H9 (cell line): ENCODE measurements at regions not wholly inside any gene's neighbourhood (a gene's known extent, or its start where the extent isn't known, plus 50 kb on each side); places are given as distances from the start of the nearest gene placed in this dataset.

Source experiments
- DNase-seq: peaks from one replicate; pipeline ENCODE4 v3.0.0-alpha.2; 2017
- H2AFZ ChIP-seq: one replicate; pipeline ENCODE4 v1.6.1; 2013; ENCODE audit warnings: mild to moderate bottlenecking, low read length, control low read depth, moderate library complexity
- H2AK5ac ChIP-seq: 2 replicates; pipeline ENCODE4 v1.6.1; 2013; ENCODE audit warnings: low read length, control low read depth, mixed read lengths; ENCODE audit not compliant: insufficient read length
- H2BK120ac ChIP-seq: one replicate; pipeline ENCODE4 v1.6.1; 2013; ENCODE audit warnings: low read depth, mild to moderate bottlenecking, low read length, control low read depth, inconsistent platforms; ENCODE audit not compliant: poor library complexity, severe bottlenecking
- H2BK12ac ChIP-seq: 2 replicates; pipeline ENCODE4 v1.6.1; 2013; ENCODE audit warnings: low read length, control low read depth, mixed read lengths, low read depth; ENCODE audit not compliant: insufficient read length
- H2BK15ac ChIP-seq: 2 replicates; pipeline ENCODE4 v1.6.1; 2013; ENCODE audit warnings: low read depth, low read length, control low read depth
- H2BK20ac ChIP-seq: one replicate; pipeline ENCODE4 v1.6.1; 2013; ENCODE audit warnings: low read depth, mild to moderate bottlenecking, low read length, control low read depth, inconsistent platforms; ENCODE audit not compliant: poor library complexity, severe bottlenecking
- H2BK5ac ChIP-seq: 2 replicates; pipeline ENCODE4 v1.6.1; 2013; ENCODE audit warnings: low read length, control low read depth, mixed read lengths; ENCODE audit not compliant: insufficient read length
- H3K14ac ChIP-seq: 2 replicates; pipeline ENCODE4 v1.6.1; 2013; ENCODE audit warnings: low read length, control low read depth; ENCODE audit not compliant: insufficient read depth
- H3K18ac ChIP-seq: 2 replicates; pipeline ENCODE4 v1.6.1; 2013; ENCODE audit warnings: low read depth, mild to moderate bottlenecking, mixed read lengths, low read length, control low read depth; ENCODE audit not compliant: insufficient read length
- H3K23ac ChIP-seq: 2 replicates; pipeline ENCODE4 v1.6.1; 2013; ENCODE audit warnings: low read length, control low read depth, mixed read lengths, low read depth; ENCODE audit not compliant: insufficient read length
- H3K23me2 ChIP-seq: 2 replicates; pipeline ENCODE4 v1.6.1; 2013; ENCODE audit warnings: low read depth, mild to moderate bottlenecking, mixed read lengths, low read length, control low read depth; ENCODE audit not compliant: insufficient read length, poor library complexity, severe bottlenecking
- H3K27ac ChIP-seq: 2 replicates; pipeline ENCODE4 v1.5.1; 2013; ENCODE audit warnings: low read length, control low read depth, mixed read lengths, low read depth; ENCODE audit not compliant: insufficient read length
- H3K27me3 ChIP-seq: 2 replicates; pipeline ENCODE4 v1.6.1; 2013; ENCODE audit warnings: low read length, control low read depth, inconsistent platforms; ENCODE audit not compliant: insufficient read depth
- H3K4ac ChIP-seq: 2 replicates; pipeline ENCODE4 v1.6.1; 2013; ENCODE audit warnings: low read depth, mild to moderate bottlenecking, control low read depth, inconsistent platforms, low read length, moderate library complexity
- H3K4me1 ChIP-seq: 2 replicates; pipeline ENCODE4 v1.6.1; 2013; ENCODE audit warnings: low read length, control low read depth, inconsistent platforms; ENCODE audit not compliant: insufficient read depth
- H3K4me2 ChIP-seq: 2 replicates; pipeline ENCODE4 v1.6.1; 2013; ENCODE audit warnings: low read length, control low read depth, mixed read lengths; ENCODE audit not compliant: insufficient read length, insufficient read depth
- H3K56ac ChIP-seq: 2 replicates; pipeline ENCODE4 v1.6.1; 2013; ENCODE audit warnings: low read depth, mild to moderate bottlenecking, mixed read lengths, low read length, control low read depth; ENCODE audit not compliant: insufficient read length
- H3K79me1 ChIP-seq: 2 replicates; pipeline ENCODE4 v1.6.1; 2013; ENCODE audit warnings: low read depth, mild to moderate bottlenecking, moderate library complexity, low read length, control low read depth, inconsistent platforms; ENCODE audit not compliant: insufficient read depth, poor library complexity, severe bottlenecking
- H3K79me2 ChIP-seq: 2 replicates; pipeline ENCODE4 v1.6.1; 2013; ENCODE audit warnings: low read length, control low read depth, inconsistent platforms; ENCODE audit not compliant: insufficient read depth
- H3K9ac ChIP-seq: 2 replicates; pipeline ENCODE4 v1.6.1; 2013; ENCODE audit warnings: low read length, control low read depth, mixed read lengths; ENCODE audit not compliant: insufficient read length; ENCODE audit errors: extremely low read depth
- H3K9me3 ChIP-seq: one replicate; pipeline ENCODE4 v1.6.1; 2013; ENCODE audit warnings: low read depth, low read length, inconsistent platforms; ENCODE audit not compliant: control insufficient read depth
- H3T11ph ChIP-seq: one replicate; pipeline ENCODE4 v1.6.1; 2013; ENCODE audit warnings: mild to moderate bottlenecking, low read length, control low read depth, inconsistent platforms
- H4K20me1 ChIP-seq: one replicate; pipeline ENCODE4 v1.6.1; 2013; ENCODE audit not compliant: control insufficient read depth, insufficient read length, insufficient read depth
- H4K5ac ChIP-seq: 2 replicates; pipeline ENCODE4 v1.6.1; 2013; ENCODE audit warnings: low read depth, mild to moderate bottlenecking, mixed read lengths, low read length, control low read depth; ENCODE audit not compliant: insufficient read length
- H4K8ac ChIP-seq: replicated peaks from 2 replicates; pipeline ENCODE4 v1.6.1; 2013; ENCODE audit warnings: low read length, control low read depth, mixed read lengths, low read depth; ENCODE audit not compliant: insufficient read length
- H4K91ac ChIP-seq: 2 replicates; pipeline ENCODE4 v1.6.1; 2013; ENCODE audit warnings: low read depth, mild to moderate bottlenecking, moderate library complexity, mixed read lengths, low read length, control low read depth; ENCODE audit not compliant: insufficient read length
- H3K27ac Mint-ChIP-seq, 3 experiments: 2 replicates in 2 of 3; 3 replicates in 1 of 3; pipeline ENCODE4 v1.8.0; 2020 to 2021; ENCODE audit warnings: mixed read lengths in 3 of 3, mild to moderate bottlenecking in 1 of 3, moderate library complexity in 1 of 3
- H3K27me3 Mint-ChIP-seq: 2 replicates; pipeline ENCODE4 v1.8.0; 2021; ENCODE audit warnings: low read depth, mild to moderate bottlenecking, moderate library complexity, mixed read lengths
- H3K36me3 Mint-ChIP-seq, 3 experiments: 2 replicates in 2 of 3; 3 replicates in 1 of 3; pipeline ENCODE4 v1.8.0; 2020 to 2021; ENCODE audit warnings: low read depth in 3 of 3, mixed read lengths in 3 of 3; ENCODE audit not compliant: insufficient read depth in 1 of 3
- H3K4me1 Mint-ChIP-seq, 2 experiments: 2 replicates each; pipeline ENCODE4 v1.8.0; 2020; ENCODE audit warnings: mixed read lengths in 2 of 2
- H3K4me3 Mint-ChIP-seq, 2 experiments: 2 replicates in 1 of 2; 3 replicates in 1 of 2; pipeline ENCODE4 v1.8.0; 2020 to 2021; ENCODE audit warnings: mild to moderate bottlenecking in 2 of 2, mixed read lengths in 2 of 2, moderate library complexity in 1 of 2
- H3K9me3 Mint-ChIP-seq, 2 experiments: 2 replicates in 1 of 2; 3 replicates in 1 of 2; pipeline ENCODE4 v1.8.0; 2020; ENCODE audit warnings: mild to moderate bottlenecking in 2 of 2, mixed read lengths in 2 of 2, moderate library complexity in 1 of 2
- CTCF ChIP-seq: fragments of 200-600 bp; sonication (generic); conservative IDR thresholded peaks from 3 replicates; pipeline ENCODE4 v1.8.0; 2021; ENCODE audit warnings: antibody characterized with exemption, mild to moderate bottlenecking
- WGBS: extraction: QIAGEN DNeasy Blood & Tissue Kit; methylation state at CpG from one replicate; pipeline ENCODE4 v1.1.7; 2013; ENCODE audit warnings: missing lambda C conversion rate, low lambda C conversion rate, mixed read lengths; ENCODE audit not compliant: insufficient read length; ENCODE audit errors: extremely low coverage; 5-methylcytosine and 5-hydroxymethylcytosine counted together

GRCh38 chrX:11010476-11010875 is 100.7 kb upstream of the HCCS start:
- H4K91ac ChIP-seq = no peak overlapping the region
- H3K27me3 Mint-ChIP-seq = peaks cover 1% of the 10 kb centered on the region; the same call in 1 of the 2 replicates
- no peak overlapping the region for H3K27ac ChIP-seq
- H3K14ac ChIP-seq = no peak overlapping the region
- H3K4me1 ChIP-seq = no peaks in the 10 kb centered on the region
- no peaks in the 10 kb centered on the region for H3K23me2 ChIP-seq
- H3K9me3 ChIP-seq = no peaks in the 10 kb centered on the region
- H3K36me3 Mint-ChIP-seq = peaks cover 7 to 18% (median 11%) of the 10 kb centered on the region in 3 experiments; a peak in 6 of 7 replicates
- H3K9ac ChIP-seq = no peak overlapping the region
- no peak overlapping the region for H2BK15ac ChIP-seq
- 0 out of 4 replicates have a peak, but pooled peaks cover 2 to 5% of the 10 kb centered on the region in 2 experiments for H3K4me1 Mint-ChIP-seq
- H2AFZ ChIP-seq = no peak overlapping the region
- H4K5ac ChIP-seq = no peak overlapping the region
- no peaks in the 10 kb centered on the region for H3K79me2 ChIP-seq
- no peaks in the 10 kb centered on the region for H3K27me3 ChIP-seq
- H3K56ac ChIP-seq = no peak overlapping the region
- no peak overlapping the region for H2BK12ac ChIP-seq
- no peak overlapping the region for H3K23ac ChIP-seq
- no peak overlapping the region for H3K4me2 ChIP-seq
- H3K4me3 Mint-ChIP-seq = no peak overlapping the region
- TF ChIP-seq CTCF = no peak
- H2BK120ac ChIP-seq = no peak overlapping the region
- WGBS = no CpG with 5 or more reads among the region's 1 CpG
- no peak overlapping the region for H3K4ac ChIP-seq
- no peaks in the 10 kb centered on the region for H3K79me1 ChIP-seq
- H2BK5ac ChIP-seq = no peak overlapping the region
- H2AK5ac ChIP-seq = no peak overlapping the region
- no peak for DNase-seq
- no peaks in the 10 kb centered on the region for H4K20me1 ChIP-seq
- no peak overlapping the region for H4K8ac ChIP-seq
- peaks cover 60 to 71% of the 10 kb centered on the region in 2 experiments for H3K9me3 Mint-ChIP-seq
- no peak overlapping the region for H3K18ac ChIP-seq
- no peak overlapping the region for H3T11ph ChIP-seq
- H2BK20ac ChIP-seq = no peak overlapping the region
- no peak overlapping the region; a peak in 1 of 7 replicates for H3K27ac Mint-ChIP-seq
